Endothelial cell of umbilical vein (primary cell): ENCODE measurements at regions not wholly inside any gene's neighbourhood (a gene's known extent, or its start where the extent isn't known, plus 50 kb on each side); places are given as distances from the start of the nearest gene placed in this dataset.

Experiments
- BruUV-seq: library from RNA; stranded (reverse); fragments of 400-500 nt; replicated peaks from 2 replicates; lab custom pipeline; 2021; lab: Mats Ljungman, UMichigan
- CTCF ChIA-PET: fragments of 300-600, 350-600 bp; sonication (Branson Sonifier 250); formaldehyde crosslinking; loops from one replicate; lab custom pipeline; 2021; ENCODE audit warnings: antibody characterized with exemption, inconsistent platforms; lab: Charles Lee
- POLR2A ChIA-PET: fragments of 300-600, 350-600 bp; sonication (Branson Sonifier 250); formaldehyde crosslinking; loops from one replicate; lab custom pipeline; 2021; ENCODE audit warnings: antibody characterized with exemption, inconsistent platforms; lab: Charles Lee
- DNase-seq: peaks from one replicate; pipeline ENCODE4 v3.0.0-alpha.2; 2011; ENCODE audit warnings: low read depth, low spot score
- FAIRE-seq: peaks from 2 replicates; lab custom pipeline; 2011; peaks lifted over from hg19 to GRCh38; lab: Jason Lieb, UNC
- H2AFZ ChIP-seq: 2 replicates; pipeline ENCODE4 v1.6.0; 2012; ENCODE audit warnings: low read depth, low read length, control low read depth, inconsistent platforms
- H3K27ac ChIP-seq: 2 replicates; pipeline ENCODE4 v1.5.1; 2011; ENCODE audit warnings: low read depth, mild to moderate bottlenecking, control low read depth, low read length, moderate library complexity; ENCODE audit not compliant: insufficient read depth
- H3K27me3 ChIP-seq, 2 experiments: 2 replicates each; pipeline versions ENCODE4 v1.6.0 to v1.6.1; 2011; ENCODE audit warnings: low read length in 2 of 2, mixed read lengths in 1 of 2; ENCODE audit not compliant: control insufficient read depth in 2 of 2, insufficient read depth in 2 of 2
- H3K36me3 ChIP-seq, 2 experiments: 2 replicates in 1 of 2; 3 replicates in 1 of 2; pipeline ENCODE4 v1.5.1; 2011; ENCODE audit warnings: low read length in 2 of 2, mild to moderate bottlenecking in 1 of 2, moderate library complexity in 1 of 2; ENCODE audit not compliant: control insufficient read depth in 2 of 2, insufficient read depth in 2 of 2; ENCODE audit errors: extremely low read depth in 1 of 2
- H3K4me1 ChIP-seq: 3 replicates; pipeline ENCODE4 v1.5.1; 2011; ENCODE audit warnings: mild to moderate bottlenecking, low read length; ENCODE audit not compliant: control insufficient read depth, insufficient read depth; ENCODE audit errors: extremely low read depth
- H3K4me2 ChIP-seq: 2 replicates; pipeline ENCODE4 v1.6.1; 2011; ENCODE audit warnings: low read length, control low read depth, mixed read lengths; ENCODE audit not compliant: insufficient read depth
- H3K4me3 ChIP-seq, 3 experiments: fragments of 200-600 bp in 1 of 3; sonication (generic), shearing (Covaris generic) in 1 of 3; replicated peaks in 1 of 3; 2 replicates each; pipeline ENCODE4 v1.5.1; 2011 to 2016; ENCODE audit warnings: control low read depth in 3 of 3, low read length in 3 of 3, mild to moderate bottlenecking in 2 of 3, inconsistent platforms in 1 of 3, low read depth in 1 of 3, moderate library complexity in 1 of 3; ENCODE audit not compliant: insufficient read depth in 1 of 3
- H3K79me2 ChIP-seq: 2 replicates; pipeline ENCODE4 v1.6.0; 2012; ENCODE audit warnings: low read length, inconsistent platforms; ENCODE audit not compliant: control insufficient read depth, insufficient read depth
- H3K9ac ChIP-seq: replicated peaks from 2 replicates; pipeline ENCODE3; 2011; ENCODE audit warnings: low read length, control low read depth; ENCODE audit not compliant: insufficient read depth; ENCODE audit errors: extremely low read depth
- H3K9me1 ChIP-seq: replicated peaks from 3 replicates; pipeline ENCODE4 v1.6.0; 2011; ENCODE audit warnings: mild to moderate bottlenecking, low read length; ENCODE audit not compliant: control insufficient read depth, insufficient read depth; ENCODE audit errors: extremely low read depth
- H3K9me3 ChIP-seq: replicated peaks from 2 replicates; pipeline ENCODE4 v1.5.1; 2012; ENCODE audit warnings: low read length, inconsistent platforms; ENCODE audit not compliant: control insufficient read depth, insufficient read depth
- H4K20me1 ChIP-seq: replicated peaks from 2 replicates; pipeline ENCODE3; 2011; ENCODE audit warnings: mild to moderate bottlenecking, low read length; ENCODE audit not compliant: control insufficient read depth, insufficient read depth; ENCODE audit errors: extremely low read depth
- EZH2 ChIP-seq: IDR thresholded peaks from 2 replicates; pipeline ENCODE4 v1.6.1; 2012; ENCODE audit warnings: borderline replicate concordance, low read depth, mild to moderate bottlenecking, moderate library complexity, low read length, inconsistent platforms; ENCODE audit not compliant: severe bottlenecking
- FOS ChIP-seq: IDR thresholded peaks from 2 replicates; pipeline ENCODE4 v1.6.1; 2011; ENCODE audit warnings: mild to moderate bottlenecking, low read length, moderate library complexity, borderline replicate concordance; ENCODE audit not compliant: insufficient read depth
- GATA2 ChIP-seq: IDR thresholded peaks from 2 replicates; pipeline ENCODE4 v1.7.0; 2011; ENCODE audit warnings: low read depth, mild to moderate bottlenecking, moderate library complexity, mixed read lengths, low read length; ENCODE audit not compliant: insufficient read length, insufficient read depth
- JUN ChIP-seq: IDR thresholded peaks from 2 replicates; pipeline ENCODE4 v1.6.1; 2011; ENCODE audit warnings: borderline replicate concordance, low read depth; ENCODE audit not compliant: insufficient read length, insufficient read depth
- MAX ChIP-seq: IDR thresholded peaks from 2 replicates; pipeline ENCODE4 v1.6.1; 2011; ENCODE audit not compliant: insufficient read depth, insufficient read length
- MYC ChIP-seq: IDR thresholded peaks from one replicate; pipeline ENCODE4 v1.6.1; 2011; ENCODE audit warnings: mild to moderate bottlenecking, low read depth, low read length
- POLR2A ChIP-seq: IDR thresholded peaks from 2 replicates; pipeline ENCODE4 v1.6.1; 2012; ENCODE audit warnings: low read depth, mild to moderate bottlenecking, control low read depth, low read length
- POLR2AphosphoS5 ChIP-seq: IDR thresholded peaks from 2 replicates; pipeline ENCODE4 v1.6.1; 2012; ENCODE audit warnings: low read depth, mild to moderate bottlenecking, control low read depth, low read length, moderate library complexity; ENCODE audit not compliant: insufficient read depth
- dilution Hi-C: fragments of 300-500 bp; cut with MboI; formaldehyde crosslinking; loops from one replicate; pipeline ENCODE4 v1.15.0; 2019; ENCODE audit warnings: low sequenced_read_pairs; ENCODE audit not compliant: extremely low pct_ligation_motif_present
- intact Hi-C: fragments of 100-400 bp; cut with micrococcal nuclease; formaldehyde crosslinking; loops from one replicate; pipeline ENCODE4 v1.10.0; 2022
- TF ChIP-seq, protein P1 (sequence below), 2 donors: IDR thresholded peaks; 1 replicate in 1 of 2; 2 replicates in 1 of 2; pipeline ENCODE4 v1.5.1; 2011; ENCODE audit warnings: low read length in 2 of 2, mild to moderate bottlenecking in 2 of 2, moderate library complexity in 2 of 2, control low read depth in 1 of 2, inconsistent platforms in 1 of 2, low read depth in 1 of 2; ENCODE audit not compliant: insufficient read depth in 1 of 2; ENCODE audit errors: extremely low read depth in 1 of 2

- DNase-seq (no peak), FAIRE-seq (no peak)
- Histone ChIP-seq H3K27me3 (peaks cover 0 to 2% of the 10 kb centered on the region in 2 experiments), H3K79me2 (no peaks in the 10 kb centered on the region), H3K4me3 (no peak overlapping the region), H3K9me3 (no peaks in the 10 kb centered on the region), H3K4me1 (no peaks in the 10 kb centered on the region), H3K36me3 (no peaks in the 10 kb centered on the region), H3K9ac (no peak overlapping the region), H3K27ac (no peak overlapping the region), H3K4me2 (no peak overlapping the region), H3K9me1 (no peaks in the 10 kb centered on the region), H2AFZ (no peak overlapping the region), H4K20me1 (no peaks in the 10 kb centered on the region)
- ChIA-PET POLR2A (interaction anchor here (0.6 kb wide), 1 partner anchor 56 kb away, joined by 5 read pairs; no protein-coding TSS in a partner anchor), CTCF (no interaction called here)
- dilution Hi-C loops (no loop called here), intact Hi-C loops (no loop called here)
- no TSS peak for BruUV-seq
- TF ChIP-seq, protein P1, sequence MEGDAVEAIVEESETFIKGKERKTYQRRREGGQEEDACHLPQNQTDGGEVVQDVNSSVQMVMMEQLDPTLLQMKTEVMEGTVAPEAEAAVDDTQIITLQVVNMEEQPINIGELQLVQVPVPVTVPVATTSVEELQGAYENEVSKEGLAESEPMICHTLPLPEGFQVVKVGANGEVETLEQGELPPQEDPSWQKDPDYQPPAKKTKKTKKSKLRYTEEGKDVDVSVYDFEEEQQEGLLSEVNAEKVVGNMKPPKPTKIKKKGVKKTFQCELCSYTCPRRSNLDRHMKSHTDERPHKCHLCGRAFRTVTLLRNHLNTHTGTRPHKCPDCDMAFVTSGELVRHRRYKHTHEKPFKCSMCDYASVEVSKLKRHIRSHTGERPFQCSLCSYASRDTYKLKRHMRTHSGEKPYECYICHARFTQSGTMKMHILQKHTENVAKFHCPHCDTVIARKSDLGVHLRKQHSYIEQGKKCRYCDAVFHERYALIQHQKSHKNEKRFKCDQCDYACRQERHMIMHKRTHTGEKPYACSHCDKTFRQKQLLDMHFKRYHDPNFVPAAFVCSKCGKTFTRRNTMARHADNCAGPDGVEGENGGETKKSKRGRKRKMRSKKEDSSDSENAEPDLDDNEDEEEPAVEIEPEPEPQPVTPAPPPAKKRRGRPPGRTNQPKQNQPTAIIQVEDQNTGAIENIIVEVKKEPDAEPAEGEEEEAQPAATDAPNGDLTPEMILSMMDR (IDR thresholded peaks at IDR 0.05; ENCODE audit: extremely low read depth in 1 of 2, insufficient read depth in 1 of 2, low read depth in 1 of 2, low read length in 2 of 2), result no peak
- TF ChIP-seq JUN (no peak), EZH2 (no peak)
Measured at GRCh38 chr2:62284471-62284870, 88.6 kb downstream of the B3GNT2 start.

GRCh38 chr2:62283147-62283546 lies 87.2 kb downstream of the B3GNT2 start:
- no peaks in the 10 kb centered on the region for H4K20me1 ChIP-seq
- BruUV-seq, result no TSS peak
- no peak overlapping the region for H3K4me3 ChIP-seq
- intact Hi-C loops (no loop called here), dilution Hi-C loops (no loop called here)
- FAIRE-seq (no peak), DNase-seq (no peak)
- H3K4me2 ChIP-seq, result no peak overlapping the region
- H3K79me2 ChIP-seq, result no peaks in the 10 kb centered on the region
- H2AFZ ChIP-seq, result no peak overlapping the region
- H3K36me3 ChIP-seq, result no peaks in the 10 kb centered on the region
- peaks cover 0 to 2% of the 10 kb centered on the region in 2 experiments for H3K27me3 ChIP-seq
- CTCF ChIA-PET, result no interaction called here
- H3K4me1 ChIP-seq, result no peaks in the 10 kb centered on the region
- H3K27ac ChIP-seq, result no peak overlapping the region
- H3K9me3 ChIP-seq, result no peaks in the 10 kb centered on the region
- POLR2A ChIA-PET, result no interaction called here
- TF ChIP-seq, protein P1 (IDR thresholded peaks at IDR 0.05; ENCODE audit: extremely low read depth in 1 of 2, insufficient read depth in 1 of 2, low read depth in 1 of 2, low read length in 2 of 2), result no peak
- TF ChIP-seq GATA2 (no peak), MYC (no peak), FOS (no peak), MAX (no peak), EZH2 (no peak), POLR2A (no peak), POLR2AphosphoS5 (no peak), JUN (no peak)
- no peaks in the 10 kb centered on the region for H3K9me1 ChIP-seq
- no peak overlapping the region for H3K9ac ChIP-seq
